Stimulated activated CD4-positive, alpha-beta T cell treated with anti-CD3 and anti-CD28 coated beads, TNF-alpha, amount 100 ng/mL, for 4 hours (primary cell): ENCODE measurements at regions not wholly inside any gene's neighbourhood (a gene's known extent, or its start where the extent isn't known, plus 50 kb on each side); places are given as distances from the start of the nearest gene placed in this dataset.
"Not testable (repeated sequence)": the region's sequence is repeated elsewhere in the genome, so short reads cannot be mapped to it uniquely, and the experiment has no call there.

ENCODE experiments used
- DNase-seq, 3 experiments: peaks; one replicate each; pipeline ENCODE4 v3.0.0-alpha.2; 2020; ENCODE audit warnings: low read depth in 3 of 3

GRCh38 chr11:16605894-16606783 lies 132.3 kb upstream of the C11orf58 start:
- peak; percentile 62 to 76 (median 70) for DNase-seq

- DNase-seq: no peak
Observed at GRCh38 chr11:16605389-16605893, 133.0 kb upstream of the C11orf58 start.

- peak in 1 of 3 experiments; percentile 10 for DNase-seq
Observed at GRCh38 chr11:16604794-16605388, 133.6 kb upstream of the C11orf58 start.

GRCh38 chr11:16603890-16604793 lies 134.3 kb upstream of the C11orf58 start:
- no peak for DNase-seq

DNA sequence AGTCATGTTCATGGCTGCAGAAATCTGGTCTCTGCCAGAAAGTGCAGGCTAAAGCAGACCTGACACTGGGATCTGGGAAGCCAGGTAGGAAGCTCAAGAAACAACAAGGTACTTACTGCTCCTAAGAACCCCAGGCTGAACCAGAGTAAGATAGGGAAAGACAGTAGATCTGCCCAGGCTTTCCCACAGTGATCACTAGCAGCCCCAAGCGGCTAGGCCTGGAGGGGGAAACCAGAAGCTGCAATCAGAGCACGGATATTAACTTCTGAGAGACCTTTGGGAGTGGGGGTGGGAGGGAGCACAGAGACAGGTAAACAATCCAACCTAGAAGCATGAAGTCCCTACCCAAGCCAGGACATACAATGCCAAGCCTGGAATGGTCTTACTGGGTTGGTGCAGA lies 135.2 kb upstream of the C11orf58 start:
- no peak for DNase-seq

GRCh38 chr11:16598906-16599305 lies 139.5 kb upstream of the C11orf58 start:
- DNase-seq: no peak

DNA sequence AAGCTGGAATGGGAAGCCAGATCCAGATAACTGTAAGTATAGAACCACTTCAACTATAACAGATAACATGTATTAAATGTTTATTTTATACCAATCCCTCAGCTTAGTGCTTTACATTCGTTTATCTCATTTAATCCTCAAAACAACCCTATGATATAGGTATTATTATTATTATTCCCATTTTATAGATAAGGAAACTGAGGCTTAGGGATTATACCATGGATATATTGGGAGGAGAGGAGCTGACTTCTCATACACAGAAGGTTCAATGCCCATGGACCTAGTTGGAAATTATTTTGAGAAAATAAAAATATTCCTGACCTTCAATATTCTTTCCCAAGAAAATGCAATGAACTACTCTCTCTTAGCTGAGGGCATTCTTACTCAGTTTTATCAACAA lies 140.4 kb upstream of the C11orf58 start:
- no peak for DNase-seq

DNA sequence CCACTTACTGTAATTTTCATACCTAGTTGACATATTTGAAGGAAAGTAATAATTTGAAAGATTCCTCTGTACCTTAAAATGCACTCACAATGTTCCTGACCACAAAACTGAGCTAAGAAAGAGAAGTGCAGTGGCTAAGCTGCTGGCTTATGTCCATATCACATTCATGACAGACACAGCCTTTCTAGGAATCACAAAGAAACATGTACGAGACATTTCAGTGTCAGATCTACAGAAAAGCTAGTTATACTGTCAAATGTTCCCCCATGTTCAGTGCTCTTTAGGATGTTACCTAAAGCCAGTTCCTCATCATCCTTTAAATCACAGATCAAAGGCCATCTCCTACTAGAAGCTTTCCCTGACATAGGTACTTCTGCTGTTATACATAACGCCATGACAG lies 142.2 kb upstream of the C11orf58 start:
- DNase-seq: no peak

GRCh38 chr11:16591157-16591556 lies 147.3 kb upstream of the C11orf58 start:
- no peak for DNase-seq

GRCh38 chr11:16587670-16588069 lies 150.8 kb upstream of the C11orf58 start:
- DNase-seq: no peak

GRCh38 chr11:16584569-16584968 lies 153.9 kb upstream of the C11orf58 start:
- DNase-seq: no peak

- DNase-seq: not testable (repeated sequence)
Observed at GRCh38 chr11:16581078-16581477, 157.4 kb upstream of the C11orf58 start.

- DNase-seq: no peak
Observed at GRCh38 chr11:16577490-16577889, 161.0 kb upstream of the C11orf58 start.

DNA sequence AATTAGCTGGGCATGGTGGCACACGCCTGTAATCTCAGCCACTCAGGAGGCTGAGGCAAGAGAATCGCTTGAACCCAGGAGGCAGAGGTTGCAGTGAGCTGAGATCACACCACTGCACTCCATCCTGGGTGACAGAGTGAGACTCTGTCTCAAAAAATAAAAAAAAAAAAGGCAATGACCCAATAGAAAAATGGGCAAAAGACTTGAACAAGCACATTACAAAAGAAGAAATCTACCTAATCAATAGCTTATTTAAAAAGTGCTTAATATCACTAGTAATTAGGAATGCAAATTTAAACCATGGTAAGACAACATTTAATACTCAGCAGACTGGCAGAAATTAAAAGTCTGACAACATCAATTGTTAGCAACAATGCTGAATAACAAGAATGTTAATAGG lies 163.6 kb upstream of the C11orf58 start:
- DNase-seq: not testable (repeated sequence)

DNA sequence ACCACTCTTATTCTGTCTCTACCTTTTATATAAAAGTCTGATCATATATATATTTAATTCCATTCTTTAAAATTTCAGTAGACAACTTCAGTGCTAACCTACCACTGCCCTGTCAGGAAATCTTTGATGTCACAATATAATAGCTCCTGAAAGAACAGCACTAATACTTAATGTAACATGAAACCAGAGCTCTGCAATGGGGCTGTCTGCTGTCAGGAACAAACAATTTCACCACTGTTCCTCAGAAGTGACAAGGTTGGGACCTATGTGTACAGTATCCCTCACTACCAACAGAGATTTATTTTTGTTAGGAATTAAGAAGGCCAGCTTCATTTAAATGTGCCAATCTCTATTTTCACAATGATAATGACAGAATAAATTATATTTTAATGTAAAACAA lies 165.5 kb upstream of the C11orf58 start:
- DNase-seq: no peak

DNA sequence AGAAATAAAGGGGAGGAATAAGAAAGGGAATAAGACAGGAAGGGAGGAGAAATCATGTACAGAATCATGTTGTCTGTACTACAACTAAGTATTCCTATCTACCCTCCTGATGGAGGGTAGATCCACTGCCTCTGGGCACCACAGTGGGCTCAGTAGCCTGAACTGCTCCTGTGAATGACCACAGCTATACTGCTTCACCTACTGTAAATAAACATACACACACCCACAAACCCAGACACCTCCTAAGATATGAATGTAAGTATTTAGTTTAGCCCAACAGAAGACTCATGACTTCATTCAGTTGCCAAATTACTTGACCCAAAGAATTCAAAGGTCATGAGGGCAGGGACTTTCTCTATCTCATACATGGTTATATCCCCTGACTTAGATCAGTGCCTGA lies 177.3 kb upstream of the C11orf58 start:
- DNase-seq: no peak

DNA sequence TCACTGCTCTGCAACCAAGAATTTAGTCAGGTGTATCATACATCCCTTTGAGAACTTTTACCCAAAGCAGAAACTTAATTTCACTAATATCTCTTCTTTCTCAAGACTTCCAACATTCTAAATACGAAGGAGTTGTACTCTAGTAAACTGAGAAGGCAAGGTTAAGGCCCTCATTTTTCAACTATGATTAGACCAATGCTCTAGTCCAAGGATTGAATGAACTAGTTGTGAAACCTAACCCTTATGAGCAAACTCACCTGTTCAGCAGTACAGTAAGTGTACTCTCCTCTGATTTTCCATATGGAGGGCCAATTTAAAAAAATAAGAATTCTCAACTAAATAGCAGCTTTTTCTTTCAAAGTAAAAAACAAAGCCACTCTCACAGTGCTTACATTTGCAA lies 180.0 kb upstream of the C11orf58 start:
- DNase-seq: no peak

GRCh38 chr11:16555956-16556355 lies 182.5 kb upstream of the C11orf58 start:
- DNase-seq: no peak

DNA sequence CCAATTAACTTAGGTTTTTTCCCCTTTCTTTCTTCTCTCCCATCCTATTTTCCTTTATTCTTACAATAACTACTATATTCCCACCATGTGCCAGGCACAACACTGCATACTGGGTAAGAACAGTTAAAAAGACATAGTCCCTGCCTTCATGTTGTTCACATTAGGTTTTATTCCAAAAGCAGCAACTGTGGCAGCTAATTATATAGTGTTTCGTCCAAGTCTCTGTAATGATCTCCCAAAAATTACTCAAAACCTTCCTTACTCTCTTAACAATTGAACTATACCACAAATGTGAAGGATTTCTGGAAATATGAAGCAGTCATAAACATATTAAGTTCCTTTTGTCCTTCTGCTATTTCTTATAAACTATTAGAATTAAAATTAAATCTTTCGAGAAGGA lies 184.1 kb upstream of the C11orf58 start:
- DNase-seq: no peak

DNA sequence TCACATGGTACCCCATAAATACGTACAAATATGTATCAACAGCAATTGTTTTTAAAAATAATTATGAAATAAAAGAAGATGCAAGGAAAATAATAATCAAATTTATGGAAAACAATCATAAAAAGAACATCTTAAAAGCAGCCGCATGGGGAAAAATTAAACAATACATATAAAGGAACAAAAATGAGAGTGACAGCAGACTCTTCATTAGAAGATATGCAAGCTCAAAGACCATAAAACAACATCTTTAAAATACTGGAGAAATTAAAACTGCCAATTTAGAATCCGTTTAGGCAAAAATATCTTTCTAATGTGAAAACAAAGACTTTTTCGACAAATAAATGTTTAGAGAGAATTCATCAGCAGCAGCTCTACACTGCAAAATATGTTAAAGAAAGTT lies 190.6 kb upstream of the C11orf58 start:
- no peak for DNase-seq

- DNase-seq: no peak
Observed at GRCh38 chr11:16543642-16544041, 187.3 kb upstream of the SOX6 start.

- no peak for DNase-seq
Observed at GRCh38 chr11:16542353-16542752, 186.0 kb upstream of the SOX6 start.
